ENCODE measurements at regions not wholly inside any gene's neighbourhood (a gene's known extent, or its start where the extent isn't known, plus 50 kb on each side); places are given as distances from the start of the nearest gene placed in this dataset.

GRCh38 chr3:72582211-72582878, 265.9 kb downstream of the SHQ1 start:
- TF ChIP-seq CTCF (IDR thresholded peaks at IDR 0.05; ENCODE audit: poor library complexity) (no peak), EZH2 (IDR thresholded peaks at IDR 0.05; ENCODE audit: borderline replicate concordance) (no peak), EZH2phosphoT487 (IDR thresholded peaks at IDR 0.05; ENCODE audit: low read depth, severe bottlenecking, unreplicated experiment) (no peak)

All from hepatocyte (in vitro differentiated cells).